Neural cell (in vitro differentiated cells): ENCODE measurements at regions not wholly inside any gene's neighbourhood (a gene's known extent, or its start where the extent isn't known, plus 50 kb on each side); places are given as distances from the start of the nearest gene placed in this dataset.

Experiments used
- EP300 ChIP-seq: fragments of 450-650 bp; conservative IDR thresholded peaks from 2 replicates; pipeline ENCODE4 v1.6.1; 2014; ENCODE audit warnings: antibody characterized with exemption, mild to moderate bottlenecking, moderate library complexity; ENCODE audit not compliant: poor library complexity, severe bottlenecking
- EZH2 ChIP-seq: fragments of 200-600, 300-800 bp; shearing (Covaris generic), sonication (generic); IDR thresholded peaks from 2 replicates; pipeline ENCODE4 v1.6.1; 2014; ENCODE audit warnings: antibody characterized with exemption, low read length, borderline replicate concordance, mild to moderate bottlenecking; ENCODE audit not compliant: insufficient read depth, poor library complexity, severe bottlenecking
- MXI1 ChIP-seq: fragments of 450-650 bp; conservative IDR thresholded peaks from 2 replicates; pipeline ENCODE4 v1.6.1; 2014; ENCODE audit warnings: antibody characterized with exemption, mild to moderate bottlenecking; ENCODE audit not compliant: poor library complexity, severe bottlenecking
- POLR2AphosphoS5 ChIP-seq: IDR thresholded peaks from 2 replicates; pipeline ENCODE4 v1.6.1; 2012
- RAD21 ChIP-seq: fragments of 450-650 bp; conservative IDR thresholded peaks from 2 replicates; pipeline ENCODE4 v1.6.1; 2014; ENCODE audit warnings: antibody characterized with exemption, mild to moderate bottlenecking, moderate library complexity
- REST ChIP-seq: IDR thresholded peaks from 2 replicates; pipeline ENCODE4 v1.6.1; 2012; ENCODE audit warnings: borderline replicate concordance
- SMC3 ChIP-seq: fragments of 450-650 bp; conservative IDR thresholded peaks from 2 replicates; pipeline ENCODE4 v1.6.1; 2014; ENCODE audit warnings: antibody characterized with exemption, mild to moderate bottlenecking, moderate library complexity; ENCODE audit not compliant: poor library complexity
- TAF1 ChIP-seq: IDR thresholded peaks from 2 replicates; pipeline ENCODE4 v1.6.1; 2012; ENCODE audit warnings: low read depth
- TF ChIP-seq, protein P1 (sequence below): fragments of 450-650 bp; IDR thresholded peaks from 2 replicates; pipeline ENCODE4 v1.5.1; 2014; ENCODE audit warnings: antibody characterized with exemption, mild to moderate bottlenecking, moderate library complexity; ENCODE audit not compliant: poor library complexity, severe bottlenecking

GRCh38 chr4:66658809-66659208 lies 886.5 kb downstream of the CENPC start:
- TF ChIP-seq, protein P1, sequence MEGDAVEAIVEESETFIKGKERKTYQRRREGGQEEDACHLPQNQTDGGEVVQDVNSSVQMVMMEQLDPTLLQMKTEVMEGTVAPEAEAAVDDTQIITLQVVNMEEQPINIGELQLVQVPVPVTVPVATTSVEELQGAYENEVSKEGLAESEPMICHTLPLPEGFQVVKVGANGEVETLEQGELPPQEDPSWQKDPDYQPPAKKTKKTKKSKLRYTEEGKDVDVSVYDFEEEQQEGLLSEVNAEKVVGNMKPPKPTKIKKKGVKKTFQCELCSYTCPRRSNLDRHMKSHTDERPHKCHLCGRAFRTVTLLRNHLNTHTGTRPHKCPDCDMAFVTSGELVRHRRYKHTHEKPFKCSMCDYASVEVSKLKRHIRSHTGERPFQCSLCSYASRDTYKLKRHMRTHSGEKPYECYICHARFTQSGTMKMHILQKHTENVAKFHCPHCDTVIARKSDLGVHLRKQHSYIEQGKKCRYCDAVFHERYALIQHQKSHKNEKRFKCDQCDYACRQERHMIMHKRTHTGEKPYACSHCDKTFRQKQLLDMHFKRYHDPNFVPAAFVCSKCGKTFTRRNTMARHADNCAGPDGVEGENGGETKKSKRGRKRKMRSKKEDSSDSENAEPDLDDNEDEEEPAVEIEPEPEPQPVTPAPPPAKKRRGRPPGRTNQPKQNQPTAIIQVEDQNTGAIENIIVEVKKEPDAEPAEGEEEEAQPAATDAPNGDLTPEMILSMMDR = no peak
- TF ChIP-seq EZH2 (no peak), REST (no peak), POLR2AphosphoS5 (no peak), RAD21 (no peak), SMC3 (no peak), MXI1 (no peak), TAF1 (no peak), EP300 (no peak)
